DND-41 (cell line): ENCODE measurements at regions not wholly inside any gene's neighbourhood (a gene's known extent, or its start where the extent isn't known, plus 50 kb on each side); places are given as distances from the start of the nearest gene placed in this dataset.

ENCODE experiments used
- ATAC-seq: fragments of 200-7000 bp; cut with Tn5 transposase; 3 replicates; pipeline ENCODE4 v1.9.1; 2021; ENCODE audit warnings: low read depth; ENCODE audit not compliant: insufficient read depth
- DNase-seq: peaks from one replicate; pipeline ENCODE4 v3.0.0-alpha.2; 2020
- H2AFZ ChIP-seq: 2 replicates; pipeline ENCODE4 v1.6.0; 2012; ENCODE audit warnings: low read depth, low read length
- H3K27ac ChIP-seq: 2 replicates; pipeline ENCODE4 v1.5.1; 2012; ENCODE audit warnings: low read length, inconsistent platforms
- H3K27me3 ChIP-seq: fragments of 200-600 bp; sonication (generic); 2 replicates; pipeline ENCODE4 v1.6.0; 2012; ENCODE audit warnings: low read length, mild to moderate bottlenecking, inconsistent platforms; ENCODE audit not compliant: insufficient read depth, poor library complexity
- H3K36me3 ChIP-seq: 2 replicates; pipeline ENCODE4 v1.5.1; 2012; ENCODE audit warnings: low read length, inconsistent platforms; ENCODE audit not compliant: insufficient read depth
- H3K4me1 ChIP-seq: 2 replicates; pipeline ENCODE4 v1.5.1; 2012; ENCODE audit warnings: mild to moderate bottlenecking, low read length; ENCODE audit not compliant: insufficient read depth
- H3K4me2 ChIP-seq: 2 replicates; pipeline ENCODE4 v1.6.0; 2012; ENCODE audit warnings: mild to moderate bottlenecking, moderate library complexity, low read length, inconsistent platforms; ENCODE audit not compliant: insufficient read depth
- H3K4me3 ChIP-seq, 2 experiments: fragments of 200-600 bp in 1 of 2; shearing (Covaris generic) in 1 of 2; 2 replicates each; pipeline ENCODE4 v1.5.1; 2012 to 2016; ENCODE audit warnings: inconsistent platforms in 2 of 2, low read length in 2 of 2, mild to moderate bottlenecking in 2 of 2, low read depth in 1 of 2, moderate library complexity in 1 of 2
- H3K79me2 ChIP-seq: 2 replicates; pipeline ENCODE4 v1.6.0; 2012; ENCODE audit warnings: low read length, inconsistent platforms; ENCODE audit not compliant: insufficient read depth
- H3K9ac ChIP-seq: 2 replicates; pipeline ENCODE4 v1.6.0; 2012; ENCODE audit warnings: low read depth, mild to moderate bottlenecking, inconsistent platforms, low read length, moderate library complexity
- H3K9me3 ChIP-seq: 2 replicates; pipeline ENCODE4 v1.5.1; 2012; ENCODE audit warnings: low read length, moderate library complexity, mild to moderate bottlenecking, inconsistent platforms; ENCODE audit not compliant: insufficient read depth, severe bottlenecking
- H4K20me1 ChIP-seq: 2 replicates; pipeline ENCODE4 v1.6.0; 2012; ENCODE audit warnings: low read length; ENCODE audit not compliant: insufficient read depth
- CTCF ChIP-seq: IDR thresholded peaks from 2 replicates; pipeline ENCODE4 v1.5.1; 2012; ENCODE audit warnings: borderline replicate concordance, low read length, moderate library complexity, mild to moderate bottlenecking; ENCODE audit not compliant: poor library complexity, severe bottlenecking; ENCODE audit errors: extremely low read depth
- EZH2 ChIP-seq: IDR thresholded peaks from 3 replicates; pipeline ENCODE4 v1.6.1; 2012; ENCODE audit warnings: borderline replicate concordance, low read depth, mild to moderate bottlenecking, moderate library complexity, low read length, inconsistent platforms; ENCODE audit not compliant: severe bottlenecking

GRCh38 chr16:64780445-64780844, 341.4 kb downstream of the CDH11 start:
- no peaks in the 10 kb centered on the region for H4K20me1 ChIP-seq
- H3K36me3 ChIP-seq = no peaks in the 10 kb centered on the region
- TF ChIP-seq EZH2 (no peak), CTCF (no peak)
- no peak overlapping the region for H2AFZ ChIP-seq
- no peak for DNase-seq
- no peaks in the 10 kb centered on the region for H3K27me3 ChIP-seq
- H3K4me3 ChIP-seq = no peak overlapping the region
- no peak overlapping the region for H3K27ac ChIP-seq
- H3K4me2 ChIP-seq = no peak overlapping the region
- no peak overlapping the region for H3K9ac ChIP-seq
- H3K79me2 ChIP-seq = no peaks in the 10 kb centered on the region
- no peaks in the 10 kb centered on the region for H3K9me3 ChIP-seq
- H3K4me1 ChIP-seq = no peaks in the 10 kb centered on the region
- no peak for ATAC-seq

- H2AFZ ChIP-seq = no peak overlapping the region
Measured at GRCh38 chr16:64778777-64779176, 343.1 kb downstream of the CDH11 start.

DNA sequence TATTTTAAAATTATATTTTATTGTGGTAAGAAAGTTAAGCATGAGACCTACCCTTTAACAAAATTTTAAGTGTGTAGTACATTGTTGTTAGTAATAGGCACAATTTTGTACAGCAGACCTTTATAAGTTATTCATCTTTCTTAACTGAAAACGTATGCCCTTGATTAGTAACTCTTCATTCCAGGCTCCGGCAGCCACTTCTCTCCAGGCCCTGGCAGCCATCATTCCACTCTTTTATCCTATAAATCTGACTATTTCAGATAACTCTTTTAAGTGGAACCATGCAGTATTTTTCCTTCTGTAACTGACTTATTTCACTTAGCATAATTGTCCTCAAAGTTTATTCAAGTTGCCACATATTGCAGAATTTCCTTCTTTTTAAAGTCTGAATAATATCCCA, 348.2 kb downstream of the CDH11 start:
- H2AFZ ChIP-seq = no peak overlapping the region
- no peaks in the 10 kb centered on the region for H3K36me3 ChIP-seq
- no peak overlapping the region for H3K4me2 ChIP-seq
- no peak overlapping the region for H3K9ac ChIP-seq
- no peak for ATAC-seq
- no peaks in the 10 kb centered on the region for H3K79me2 ChIP-seq
- H3K4me3 ChIP-seq = no peak overlapping the region
- DNase-seq = no peak
- no peaks in the 10 kb centered on the region for H3K4me1 ChIP-seq
- no peak overlapping the region for H3K27ac ChIP-seq
- no peaks in the 10 kb centered on the region for H4K20me1 ChIP-seq
- TF ChIP-seq EZH2 = no peak
- no peak for TF ChIP-seq CTCF
- no peaks in the 10 kb centered on the region for H3K27me3 ChIP-seq
- peaks cover 2% of the 10 kb centered on the region for H3K9me3 ChIP-seq

More at GRCh38 chr16:64778777-64779176, 343.1 kb downstream of the CDH11 start:
- no peak overlapping the region for H3K4me3 ChIP-seq
- H3K79me2 ChIP-seq = no peaks in the 10 kb centered on the region
- H3K4me1 ChIP-seq = no peaks in the 10 kb centered on the region
- no peak overlapping the region for H3K4me2 ChIP-seq
- H3K36me3 ChIP-seq = no peaks in the 10 kb centered on the region
- no peak overlapping the region for H3K27ac ChIP-seq
- no peak overlapping the region for H3K9ac ChIP-seq
- no peaks in the 10 kb centered on the region for H4K20me1 ChIP-seq
- H3K9me3 ChIP-seq = no peaks in the 10 kb centered on the region
- TF ChIP-seq EZH2 (no peak), CTCF (no peak)
- H3K27me3 ChIP-seq = no peaks in the 10 kb centered on the region
- no peak for ATAC-seq
- DNase-seq = no peak

DNA sequence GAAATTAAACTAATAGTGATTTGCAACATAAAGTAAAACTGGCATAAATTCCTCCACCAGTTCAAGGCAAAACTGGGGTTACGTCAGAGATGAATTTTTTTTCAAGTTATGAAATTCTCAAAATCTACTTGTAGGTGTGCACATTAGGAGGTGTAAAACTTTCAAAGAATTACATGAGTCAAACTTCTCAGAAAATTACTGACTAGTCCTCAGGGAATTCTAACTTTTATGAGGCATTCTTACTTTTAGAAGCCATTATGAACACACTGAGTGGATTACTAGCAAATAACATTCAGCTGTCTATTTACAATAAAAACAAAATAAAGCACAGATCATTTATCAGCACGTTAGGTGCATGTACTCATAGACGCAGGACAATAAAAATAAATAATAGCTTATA, 348.7 kb downstream of the CDH11 start:
- H4K20me1 ChIP-seq = no peaks in the 10 kb centered on the region
- H3K27ac ChIP-seq = no peak overlapping the region
- no peak for ATAC-seq
- no peak for DNase-seq
- H3K9me3 ChIP-seq = peaks cover 2% of the 10 kb centered on the region
- no peak overlapping the region for H3K9ac ChIP-seq
- H3K4me3 ChIP-seq = no peak overlapping the region
- H3K4me2 ChIP-seq = no peak overlapping the region
- H3K79me2 ChIP-seq = no peaks in the 10 kb centered on the region
- H3K27me3 ChIP-seq = no peaks in the 10 kb centered on the region
- H3K4me1 ChIP-seq = no peaks in the 10 kb centered on the region
- no peak overlapping the region for H2AFZ ChIP-seq
- TF ChIP-seq CTCF (no peak), EZH2 (no peak)
- H3K36me3 ChIP-seq = no peaks in the 10 kb centered on the region
